ENCODE measurements at regions not wholly inside any gene's neighbourhood (a gene's known extent, or its start where the extent isn't known, plus 50 kb on each side); places are given as distances from the start of the nearest gene placed in this dataset.
"Not testable (repeated sequence)": the region's sequence is repeated elsewhere in the genome, so short reads cannot be mapped to it uniquely, and the experiment has no call there.

GRCh38 chr16:22436823-22437652 is 62.6 kb upstream of the CDR2 start:
- H3K4me3 ChIP-seq (ENCODE audit: low read depth, low read length), result peak overlapping the region; percentile 93

GRCh38 chr16:22436326-22436822 is 62.0 kb upstream of the CDR2 start:
- peak overlapping the region; percentile 93 for H3K4me3 ChIP-seq (ENCODE audit: low read depth, low read length)

GRCh38 chr16:22431314-22431713 is 56.9 kb upstream of the CDR2 start:
- H3K4me3 ChIP-seq (ENCODE audit: low read depth, low read length), result not testable (repeated sequence)

GRCh38 chr16:22428654-22429053 is 54.2 kb upstream of the CDR2 start:
- no peak overlapping the region for H3K4me3 ChIP-seq (ENCODE audit: low read depth, low read length)
- TF ChIP-seq CTCF (IDR thresholded peaks at IDR 0.05; ENCODE audit: borderline replicate concordance, insufficient read depth, low read depth, low read length), result no peak

GRCh38 chr16:22427556-22427955 is 53.1 kb upstream of the CDR2 start:
- no peak overlapping the region for H3K4me3 ChIP-seq (ENCODE audit: low read depth, low read length)
- TF ChIP-seq CTCF (IDR thresholded peaks at IDR 0.05; ENCODE audit: borderline replicate concordance, insufficient read depth, low read depth, low read length), result no peak

GRCh38 chr16:22425847-22426246 is 51.4 kb upstream of the CDR2 start:
- H3K4me3 ChIP-seq (ENCODE audit: low read depth, low read length), result no peak overlapping the region
- no peak for TF ChIP-seq CTCF (IDR thresholded peaks at IDR 0.05; ENCODE audit: borderline replicate concordance, insufficient read depth, low read depth, low read length)

GRCh38 chr16:22425036-22425801 is 50.8 kb upstream of the CDR2 start:
- H3K4me3 ChIP-seq (ENCODE audit: low read depth, low read length), result no peak overlapping the region
- no peak for TF ChIP-seq CTCF (IDR thresholded peaks at IDR 0.05; ENCODE audit: borderline replicate concordance, insufficient read depth, low read depth, low read length)

- H3K4me3 ChIP-seq (ENCODE audit: low read depth, low read length), result no peak overlapping the region
- no peak for TF ChIP-seq CTCF (IDR thresholded peaks at IDR 0.05; ENCODE audit: borderline replicate concordance, insufficient read depth, low read depth, low read length)
Observed at GRCh38 chr16:22424161-22424937, 49.9 kb upstream of the CDR2 start.
